ENCODE measurements at regions not wholly inside any gene's neighbourhood (a gene's known extent, or its start where the extent isn't known, plus 50 kb on each side); places are given as distances from the start of the nearest gene placed in this dataset.

DNA sequence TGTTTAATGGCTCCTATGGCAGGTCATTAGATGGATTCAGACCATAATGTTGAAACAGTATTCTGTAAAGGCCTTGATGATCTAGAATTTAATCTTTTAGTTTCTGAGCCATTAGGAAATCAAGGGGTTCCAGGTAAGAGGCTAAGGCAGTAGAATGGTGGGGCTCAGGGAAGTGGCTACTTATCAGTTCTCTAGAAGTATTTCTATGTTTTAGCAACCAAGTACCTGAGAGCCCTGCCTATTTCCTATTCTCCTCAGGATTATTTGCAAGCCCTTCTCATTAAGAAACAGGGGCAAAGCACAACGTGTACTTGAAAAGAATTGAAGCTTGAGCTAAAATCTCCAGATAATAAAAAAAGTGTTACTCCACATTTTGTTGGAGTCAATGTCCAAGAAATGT lies 646.5 kb downstream of the RNF144B start:
- Histone ChIP-seq H2AFZ (peak overlapping the region; percentile 23; the same call in 1 of the 2 replicates), H3K27ac (no peak overlapping the region), H3F3A (ENCODE audit: insufficient read depth, low read depth) (no peaks in the 10 kb centered on the region), H4K20me1 (ENCODE audit: insufficient read depth) (no peaks in the 10 kb centered on the region), H3K4me3 (no peak overlapping the region), H3K36me3 (ENCODE audit: low read depth) (no peaks in the 10 kb centered on the region), H3K9me2 (ENCODE audit: insufficient read depth) (no peaks in the 10 kb centered on the region), H3K9me3 (ENCODE audit: insufficient read depth, low read depth) (peaks cover 3% of the 10 kb centered on the region; the same call in 1 of the 2 replicates), H3K4me1 (replicated peaks; ENCODE audit: insufficient read depth) (no peaks in the 10 kb centered on the region), H3K27me3 (ENCODE audit: insufficient read depth, low read depth) (no peaks in the 10 kb centered on the region), H3K79me2 (ENCODE audit: low read depth) (no peaks in the 10 kb centered on the region), H3K4me2 (no peak overlapping the region)
- ChIA-PET CTCF (no interaction called here), POLR2A (ENCODE audit: unreplicated experiment) (interaction anchor here (0.5 kb wide), 1 partner anchor 802 kb away, joined by 5 read pairs; no protein-coding TSS in a partner anchor)
- no peak for DNase-seq
- BruUV-seq (replicated peaks) = no TSS peak
- no peak for TF ChIP-seq EZH2 (IDR thresholded peaks at IDR 0.05; ENCODE audit: low read depth)
- TF ChIP-seq, protein P1, sequence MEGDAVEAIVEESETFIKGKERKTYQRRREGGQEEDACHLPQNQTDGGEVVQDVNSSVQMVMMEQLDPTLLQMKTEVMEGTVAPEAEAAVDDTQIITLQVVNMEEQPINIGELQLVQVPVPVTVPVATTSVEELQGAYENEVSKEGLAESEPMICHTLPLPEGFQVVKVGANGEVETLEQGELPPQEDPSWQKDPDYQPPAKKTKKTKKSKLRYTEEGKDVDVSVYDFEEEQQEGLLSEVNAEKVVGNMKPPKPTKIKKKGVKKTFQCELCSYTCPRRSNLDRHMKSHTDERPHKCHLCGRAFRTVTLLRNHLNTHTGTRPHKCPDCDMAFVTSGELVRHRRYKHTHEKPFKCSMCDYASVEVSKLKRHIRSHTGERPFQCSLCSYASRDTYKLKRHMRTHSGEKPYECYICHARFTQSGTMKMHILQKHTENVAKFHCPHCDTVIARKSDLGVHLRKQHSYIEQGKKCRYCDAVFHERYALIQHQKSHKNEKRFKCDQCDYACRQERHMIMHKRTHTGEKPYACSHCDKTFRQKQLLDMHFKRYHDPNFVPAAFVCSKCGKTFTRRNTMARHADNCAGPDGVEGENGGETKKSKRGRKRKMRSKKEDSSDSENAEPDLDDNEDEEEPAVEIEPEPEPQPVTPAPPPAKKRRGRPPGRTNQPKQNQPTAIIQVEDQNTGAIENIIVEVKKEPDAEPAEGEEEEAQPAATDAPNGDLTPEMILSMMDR (conservative IDR thresholded peaks at IDR 0.05) = no peak
- intact Hi-C loops (cut with micrococcal nuclease; ENCODE audit: unreplicated experiment) = no loop called here

GRCh38 chr6:19034986-19035385 lies 647.8 kb downstream of the RNF144B start:
- H3K79me2 ChIP-seq (ENCODE audit: low read depth) = no peaks in the 10 kb centered on the region
- POLR2A ChIA-PET (ENCODE audit: unreplicated experiment) = no interaction called here
- intact Hi-C loops (cut with micrococcal nuclease; ENCODE audit: unreplicated experiment) = no loop called here
- no peaks in the 10 kb centered on the region for H3K9me2 ChIP-seq (ENCODE audit: insufficient read depth)
- H2AFZ ChIP-seq = no peak overlapping the region
- no peaks in the 10 kb centered on the region for H3K27me3 ChIP-seq (ENCODE audit: insufficient read depth, low read depth)
- CTCF ChIA-PET = no interaction called here
- H3K4me1 ChIP-seq (replicated peaks; ENCODE audit: insufficient read depth) = no peaks in the 10 kb centered on the region
- BruUV-seq (replicated peaks) = no TSS peak
- no peaks in the 10 kb centered on the region for H3K36me3 ChIP-seq (ENCODE audit: low read depth)
- no peak for DNase-seq
- no peak overlapping the region for H3K4me2 ChIP-seq
- H3K9me3 ChIP-seq (ENCODE audit: insufficient read depth, low read depth) = peaks cover 3% of the 10 kb centered on the region; the same call in 1 of the 2 replicates
- no peak overlapping the region for H3K27ac ChIP-seq
- H4K20me1 ChIP-seq (ENCODE audit: insufficient read depth) = no peaks in the 10 kb centered on the region
- no peaks in the 10 kb centered on the region for H3F3A ChIP-seq (ENCODE audit: insufficient read depth, low read depth)
- no peak for TF ChIP-seq EZH2 (IDR thresholded peaks at IDR 0.05; ENCODE audit: low read depth)
- H3K4me3 ChIP-seq = no peak overlapping the region

DNA sequence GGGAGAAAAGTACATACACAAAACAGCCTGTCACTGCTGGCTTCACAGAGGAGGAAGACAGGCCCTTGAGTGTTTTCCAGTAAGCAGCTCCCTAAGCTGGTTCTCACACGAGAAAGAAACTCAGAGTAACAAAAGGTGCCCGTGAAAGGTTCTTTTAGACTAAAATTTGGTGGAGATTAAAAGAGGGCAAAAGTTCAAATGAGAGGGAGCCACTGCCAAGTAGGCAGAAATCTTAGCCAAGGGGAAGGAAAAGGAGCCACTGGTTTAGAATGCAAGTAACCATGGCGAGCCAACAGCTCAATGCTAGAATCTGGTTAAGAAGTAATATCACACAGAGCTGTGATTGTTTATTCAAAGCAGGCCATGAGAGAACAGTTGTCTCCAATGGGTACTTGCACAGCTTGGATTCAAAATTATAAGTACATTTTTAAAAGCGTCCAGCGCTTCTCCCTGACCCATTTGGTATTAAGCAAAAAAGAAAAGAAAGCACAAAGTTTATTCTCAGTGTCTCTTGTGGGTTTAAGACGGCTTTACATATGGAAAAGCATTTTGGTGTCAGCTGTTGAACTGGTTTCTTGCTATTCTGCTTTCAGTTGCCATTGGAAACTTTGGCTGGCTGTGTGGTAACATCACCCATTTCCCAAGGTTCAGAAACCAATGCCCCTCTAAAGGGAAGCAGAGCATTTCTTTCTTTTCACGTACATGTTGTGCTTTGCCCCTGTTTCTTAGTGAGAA lies 648.5 kb downstream of the RNF144B start:
- POLR2A ChIA-PET (ENCODE audit: unreplicated experiment) = no interaction called here

More for the DNA sequence above, 648.5 kb downstream of the RNF144B start:
- Histone ChIP-seq H3K79me2 (ENCODE audit: low read depth) (no peaks in the 10 kb centered on the region), H3K27ac (no peak overlapping the region), H3K4me2 (no peak overlapping the region), H3K4me3 (no peak overlapping the region), H3K9me2 (ENCODE audit: insufficient read depth) (no peaks in the 10 kb centered on the region), H3K27me3 (ENCODE audit: insufficient read depth, low read depth) (no peaks in the 10 kb centered on the region), H3K36me3 (ENCODE audit: low read depth) (no peaks in the 10 kb centered on the region), H3K4me1 (replicated peaks; ENCODE audit: insufficient read depth) (no peaks in the 10 kb centered on the region), H2AFZ (no peak overlapping the region), H3F3A (ENCODE audit: insufficient read depth, low read depth) (no peaks in the 10 kb centered on the region), H3K9me3 (ENCODE audit: insufficient read depth, low read depth) (peaks cover 3% of the 10 kb centered on the region; the same call in 1 of the 2 replicates), H4K20me1 (ENCODE audit: insufficient read depth) (no peaks in the 10 kb centered on the region)
- intact Hi-C loops (cut with micrococcal nuclease; ENCODE audit: unreplicated experiment) = no loop called here
- no peak for TF ChIP-seq EZH2 (IDR thresholded peaks at IDR 0.05; ENCODE audit: low read depth)
- TF ChIP-seq, protein P1 (conservative IDR thresholded peaks at IDR 0.05) = no peak
- CTCF ChIA-PET = interaction anchor here (0.7 kb wide), 1 partner anchor 885 kb away, joined by 3 read pairs; no protein-coding TSS in a partner anchor
- BruUV-seq (replicated peaks) = no TSS peak
- no peak for DNase-seq

Data from PC-9 (cell line).